ENCODE measurements at regions not wholly inside any gene's neighbourhood (a gene's known extent, or its start where the extent isn't known, plus 50 kb on each side); places are given as distances from the start of the nearest gene placed in this dataset.
"Not testable (repeated sequence)": the region's sequence is repeated elsewhere in the genome, so short reads cannot be mapped to it uniquely, and the experiment has no call there.

GRCh38 chr5:115751176-115751575, 65.3 kb downstream of the CDO1 start:
- TF ChIP-seq CTCF (IDR thresholded peaks at IDR 0.05): no peak
- TF ChIP-seq POLR2AphosphoS5 (IDR thresholded peaks at IDR 0.05): no peak
- TF ChIP-seq POLR2A (IDR thresholded peaks at IDR 0.05; ENCODE audit: low read depth): no peak
- TF ChIP-seq EP300 (IDR thresholded peaks at IDR 0.05): no peak
- intact Hi-C loops (cut with DNase I): no loop called here
- no peaks in the 10 kb centered on the region for H3K4me1 ChIP-seq
- DNase-seq (ENCODE audit: extremely low spot score): no peak
- no peaks in the 10 kb centered on the region for H3K9me3 ChIP-seq
- WGBS: 74% methylated on average over 2 of the region's 2 CpGs
- no peak overlapping the region for H3K4me3 ChIP-seq
- no peaks in the 10 kb centered on the region for H3K36me3 ChIP-seq
- H3K27me3 ChIP-seq: no peaks in the 10 kb centered on the region
- no peak overlapping the region for H3K27ac ChIP-seq (replicated peaks in 1 of 4)

GRCh38 chr5:115749016-115749415, 67.4 kb downstream of the CDO1 start:
- Histone ChIP-seq H3K27ac (replicated peaks in 1 of 4) (no peak overlapping the region), H3K27me3 (no peaks in the 10 kb centered on the region), H3K4me1 (no peaks in the 10 kb centered on the region), H3K4me3 (no peak overlapping the region), H3K36me3 (no peaks in the 10 kb centered on the region), H3K9me3 (peaks cover 0 to 17% (median 11%) of the 10 kb centered on the region in 4 donors)
- WGBS: 66% methylated on average over 1 of the region's 1 CpG
- intact Hi-C loops (cut with DNase I): no loop called here
- no peak for DNase-seq (ENCODE audit: extremely low spot score)
- TF ChIP-seq POLR2A (IDR thresholded peaks at IDR 0.05; ENCODE audit: low read depth): no peak

GRCh38 chr5:115739245-115739644, 77.2 kb downstream of the CDO1 start:
- H3K36me3 ChIP-seq; H3K4me1 ChIP-seq; DNase-seq (ENCODE audit: extremely low spot score); H3K4me3 ChIP-seq; H3K27ac ChIP-seq (replicated peaks in 1 of 4); H3K27me3 ChIP-seq; intact Hi-C loops (cut with DNase I): not testable (repeated sequence)
- peaks cover 0 to 11% (median 5%) of the 10 kb centered on the region in 4 donors for H3K9me3 ChIP-seq
- 85% methylated on average over 6 of the region's 6 CpGs for WGBS

- H3K27ac ChIP-seq (replicated peaks in 1 of 4): no peak overlapping the region
- 86% methylated on average over 1 of the region's 1 CpG for WGBS
- H3K4me3 ChIP-seq: no peak overlapping the region
Observed at GRCh38 chr5:115738830-115739229, 77.6 kb downstream of the CDO1 start.

GRCh38 chr5:115737452-115737851, 79.0 kb downstream of the CDO1 start:
- Histone ChIP-seq H3K9me3 (no peaks in the 10 kb centered on the region), H3K27me3 (no peaks in the 10 kb centered on the region), H3K36me3 (no peaks in the 10 kb centered on the region), H3K4me1 (no peaks in the 10 kb centered on the region), H3K4me3 (no peak overlapping the region), H3K27ac (replicated peaks in 1 of 4) (no peak overlapping the region)
- no peak for TF ChIP-seq POLR2A (IDR thresholded peaks at IDR 0.05; ENCODE audit: low read depth)
- TF ChIP-seq CTCF (IDR thresholded peaks at IDR 0.05): no peak
- no peak for TF ChIP-seq POLR2AphosphoS5 (IDR thresholded peaks at IDR 0.05)
- no peak for TF ChIP-seq EP300 (IDR thresholded peaks at IDR 0.05)
- no peak for DNase-seq (ENCODE audit: extremely low spot score)
- intact Hi-C loops (cut with DNase I): no loop called here
- 100% methylated on average over 1 of the region's 1 CpG for WGBS

More at GRCh38 chr5:115738830-115739229, 77.6 kb downstream of the CDO1 start:
- H3K27me3 ChIP-seq: no peaks in the 10 kb centered on the region
- no peak for DNase-seq (ENCODE audit: extremely low spot score)
- H3K36me3 ChIP-seq: no peaks in the 10 kb centered on the region
- no peak for TF ChIP-seq CTCF (IDR thresholded peaks at IDR 0.05)
- no peak for TF ChIP-seq POLR2AphosphoS5 (IDR thresholded peaks at IDR 0.05)
- TF ChIP-seq POLR2A (IDR thresholded peaks at IDR 0.05; ENCODE audit: low read depth): no peak
- TF ChIP-seq EP300 (IDR thresholded peaks at IDR 0.05): no peak
- no peaks in the 10 kb centered on the region for H3K4me1 ChIP-seq
- peaks cover 0 to 7% (median under 1%) of the 10 kb centered on the region in 4 donors for H3K9me3 ChIP-seq
- intact Hi-C loops (cut with DNase I): no loop called here

- H3K27me3 ChIP-seq: no peaks in the 10 kb centered on the region
- DNase-seq (ENCODE audit: extremely low spot score): no peak
- TF ChIP-seq POLR2AphosphoS5 (IDR thresholded peaks at IDR 0.05) (no peak), CTCF (IDR thresholded peaks at IDR 0.05) (no peak), EP300 (IDR thresholded peaks at IDR 0.05) (no peak), POLR2A (IDR thresholded peaks at IDR 0.05; ENCODE audit: low read depth) (no peak)
- no peaks in the 10 kb centered on the region for H3K36me3 ChIP-seq
- no peak overlapping the region for H3K4me3 ChIP-seq
- no peaks in the 10 kb centered on the region for H3K9me3 ChIP-seq
- no peaks in the 10 kb centered on the region for H3K4me1 ChIP-seq
- no peak overlapping the region for H3K27ac ChIP-seq (replicated peaks in 1 of 4)
- intact Hi-C loops (cut with DNase I): no loop called here
- 88% methylated on average over 1 of the region's 1 CpG for WGBS
Observed at GRCh38 chr5:115736690-115737005, 79.8 kb downstream of the CDO1 start.

Data from esophagus muscularis mucosa (tissue), 4 donors.